Fibroblast of the aortic adventitia (primary cell): ENCODE measurements at regions not wholly inside any gene's neighbourhood (a gene's known extent, or its start where the extent isn't known, plus 50 kb on each side); places are given as distances from the start of the nearest gene placed in this dataset.

ENCODE experiments used
- DNase-seq: peaks from one replicate; pipeline ENCODE4 v3.0.0-alpha.2; 2010; ENCODE audit warnings: low read depth
- H3K4me3 ChIP-seq: 2 replicates; pipeline ENCODE4 v1.5.1; 2011; ENCODE audit warnings: low read depth, mild to moderate bottlenecking, control low read depth, low read length, moderate library complexity
- CTCF ChIP-seq: IDR thresholded peaks from 2 replicates; pipeline ENCODE4 v1.5.1; 2011; ENCODE audit warnings: mild to moderate bottlenecking, low read length, control low read depth, inconsistent platforms; ENCODE audit not compliant: insufficient read depth

GRCh38 chr2:18503376-18504228 lies 56.9 kb downstream of the RDH14 start:
- no peak for DNase-seq
- H3K4me3 ChIP-seq: no peak overlapping the region
- TF ChIP-seq CTCF: no peak

- DNase-seq: no peak
- no peak for TF ChIP-seq CTCF
- H3K4me3 ChIP-seq: no peak overlapping the region
These were observed 58.3 kb downstream of the RDH14 start for GRCh38 chr2:18502142-18502541.

GRCh38 chr2:18501729-18502128 lies 58.7 kb downstream of the RDH14 start:
- DNase-seq: no peak
- no peak for TF ChIP-seq CTCF
- no peak overlapping the region for H3K4me3 ChIP-seq

- TF ChIP-seq CTCF: no peak
- H3K4me3 ChIP-seq: no peak overlapping the region
- DNase-seq: no peak
These were observed 59.3 kb downstream of the RDH14 start for GRCh38 chr2:18501156-18501555.

GRCh38 chr2:18500333-18500732 lies 60.1 kb downstream of the RDH14 start:
- DNase-seq: peak; percentile 86
- no peak for TF ChIP-seq CTCF
- H3K4me3 ChIP-seq: no peak overlapping the region

GRCh38 chr2:18498531-18498930 lies 61.9 kb downstream of the RDH14 start:
- H3K4me3 ChIP-seq: no peak overlapping the region
- TF ChIP-seq CTCF: no peak
- no peak for DNase-seq

- H3K4me3 ChIP-seq: no peak overlapping the region
- TF ChIP-seq CTCF: no peak
- DNase-seq: no peak
These were observed 63.9 kb downstream of the RDH14 start for GRCh38 chr2:18496516-18496915.
